GM13976 (cell line): ENCODE measurements at regions not wholly inside any gene's neighbourhood (a gene's known extent, or its start where the extent isn't known, plus 50 kb on each side); places are given as distances from the start of the nearest gene placed in this dataset.

Experiments used
- DNase-seq: peaks from one replicate; pipeline ENCODE4 v3.0.0; 2012; ENCODE audit warnings: low spot score
- in situ Hi-C: fragments of 300-500 bp; cut with MboI; formaldehyde crosslinking; loops from one replicate; pipeline ENCODE4 v1.12.0; 2022; ENCODE audit warnings: low sequenced_read_pairs, mixed read lengths, inconsistent platforms; ENCODE audit not compliant: unreplicated experiment
- TF ChIP-seq, protein P1 (sequence below): IDR thresholded peaks from 2 replicates; pipeline ENCODE4 v1.5.1; 2012; ENCODE audit warnings: borderline replicate concordance, mild to moderate bottlenecking; ENCODE audit not compliant: insufficient read depth; ENCODE audit errors: extremely low read depth, missing control alignments, control extremely low read depth

DNA sequence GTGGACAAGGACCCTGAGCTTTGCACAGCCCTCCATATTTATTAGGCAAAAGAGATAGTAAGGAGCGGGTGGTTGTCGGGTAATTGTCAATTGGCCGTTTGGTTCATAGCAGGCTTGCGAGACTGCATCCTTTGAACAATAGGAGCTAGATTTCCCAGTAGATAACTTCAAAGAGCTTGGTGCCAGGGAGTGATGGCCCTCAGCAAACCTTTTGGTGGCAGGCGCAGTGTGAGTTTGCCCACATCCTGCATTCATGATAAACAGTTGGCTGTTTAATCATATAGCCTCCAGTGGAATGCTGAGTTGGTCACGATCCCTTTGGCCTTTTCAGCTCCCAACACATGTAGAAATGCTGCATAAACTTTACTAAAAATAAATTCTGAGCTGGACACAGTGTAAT is 156.9 kb downstream of the AKR1D1 start:
- TF ChIP-seq, protein P1, sequence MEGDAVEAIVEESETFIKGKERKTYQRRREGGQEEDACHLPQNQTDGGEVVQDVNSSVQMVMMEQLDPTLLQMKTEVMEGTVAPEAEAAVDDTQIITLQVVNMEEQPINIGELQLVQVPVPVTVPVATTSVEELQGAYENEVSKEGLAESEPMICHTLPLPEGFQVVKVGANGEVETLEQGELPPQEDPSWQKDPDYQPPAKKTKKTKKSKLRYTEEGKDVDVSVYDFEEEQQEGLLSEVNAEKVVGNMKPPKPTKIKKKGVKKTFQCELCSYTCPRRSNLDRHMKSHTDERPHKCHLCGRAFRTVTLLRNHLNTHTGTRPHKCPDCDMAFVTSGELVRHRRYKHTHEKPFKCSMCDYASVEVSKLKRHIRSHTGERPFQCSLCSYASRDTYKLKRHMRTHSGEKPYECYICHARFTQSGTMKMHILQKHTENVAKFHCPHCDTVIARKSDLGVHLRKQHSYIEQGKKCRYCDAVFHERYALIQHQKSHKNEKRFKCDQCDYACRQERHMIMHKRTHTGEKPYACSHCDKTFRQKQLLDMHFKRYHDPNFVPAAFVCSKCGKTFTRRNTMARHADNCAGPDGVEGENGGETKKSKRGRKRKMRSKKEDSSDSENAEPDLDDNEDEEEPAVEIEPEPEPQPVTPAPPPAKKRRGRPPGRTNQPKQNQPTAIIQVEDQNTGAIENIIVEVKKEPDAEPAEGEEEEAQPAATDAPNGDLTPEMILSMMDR = no peak
- no peak for DNase-seq
- in situ Hi-C loops = no loop called here

DNA sequence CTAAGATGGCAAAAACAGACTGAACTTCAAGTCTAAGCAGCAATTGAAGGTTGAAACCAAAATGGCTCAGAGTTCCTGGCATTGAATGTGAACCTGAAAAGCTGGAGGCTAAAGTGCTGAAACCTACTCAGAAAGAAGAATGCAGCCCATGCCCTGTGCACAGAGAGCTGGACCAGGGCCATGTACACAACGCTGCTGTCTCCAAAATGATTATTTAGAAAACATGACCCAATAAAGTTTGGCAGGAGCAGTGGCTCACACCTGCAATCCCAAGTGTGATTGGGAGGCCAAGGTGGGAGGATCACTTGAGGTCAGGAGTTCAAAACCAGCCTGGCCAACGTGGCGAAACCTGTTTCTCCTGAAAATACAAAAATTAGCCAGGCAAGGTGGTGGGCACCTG is 158.9 kb downstream of the AKR1D1 start:
- DNase-seq = no peak
- in situ Hi-C loops = no loop called here
- TF ChIP-seq, protein P1 = no peak

DNA sequence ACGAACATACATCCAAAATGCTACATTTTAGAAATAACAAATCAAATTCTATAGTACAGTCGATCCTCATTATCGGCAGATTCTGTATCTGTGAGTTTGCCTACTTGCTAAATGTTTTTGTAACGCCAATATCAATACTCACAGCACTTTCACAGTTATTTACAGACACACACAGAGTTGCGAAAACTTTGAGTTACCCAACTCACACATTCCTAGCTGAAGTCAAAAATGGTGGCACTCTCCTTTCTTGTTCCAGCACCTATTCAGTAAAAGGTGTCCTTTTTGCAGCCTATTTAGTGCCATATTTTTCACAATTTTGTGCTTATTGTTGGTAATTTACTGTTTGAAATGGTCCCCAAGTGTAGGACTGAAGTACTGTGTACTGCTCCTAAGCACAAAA is 161.7 kb downstream of the AKR1D1 start:
- TF ChIP-seq, protein P1 = no peak
- in situ Hi-C loops = no loop called here
- DNase-seq = no peak

DNA sequence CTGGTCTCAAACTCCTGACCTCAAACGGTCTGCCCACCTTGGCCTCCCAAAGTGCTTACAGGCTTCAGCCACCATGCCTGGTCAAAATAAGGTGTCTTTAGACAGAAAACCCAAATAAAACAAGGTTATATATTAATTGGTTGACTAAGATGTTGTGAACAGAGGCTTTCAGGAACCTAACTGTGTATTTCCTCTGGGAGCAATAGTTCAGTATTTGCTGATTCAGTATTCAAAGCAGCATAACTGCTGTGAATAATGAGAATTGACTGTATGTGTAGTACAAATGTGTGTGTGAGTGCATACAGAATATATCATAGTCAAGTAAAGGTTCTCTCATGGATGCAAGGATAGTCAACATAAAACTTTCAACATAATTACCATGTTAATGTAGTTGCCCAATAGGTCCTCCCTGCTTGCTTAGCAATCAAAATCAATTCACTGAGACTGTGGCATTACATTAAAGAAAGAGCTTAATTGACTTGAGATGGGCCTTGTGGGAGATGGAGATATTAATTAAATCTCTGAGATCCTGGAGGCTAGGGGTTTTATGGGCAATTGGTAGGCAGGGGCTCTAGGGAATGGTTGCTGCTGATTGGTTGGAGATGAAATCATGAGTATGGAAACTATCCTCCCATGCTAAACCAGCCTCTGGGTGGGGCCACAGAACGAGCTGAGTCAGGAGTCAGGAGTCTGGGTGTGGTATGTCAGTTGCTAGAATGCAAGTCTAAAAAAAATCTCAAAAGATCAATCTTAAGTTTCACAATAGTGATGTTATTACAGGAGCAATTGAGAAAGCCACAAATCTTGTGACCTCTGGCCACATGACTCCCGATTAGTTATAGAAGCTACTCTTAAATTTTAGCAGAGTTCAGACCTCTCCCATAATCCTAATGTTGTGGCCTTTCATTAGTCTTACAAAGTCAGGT is 162.7 kb downstream of the AKR1D1 start:
- TF ChIP-seq, protein P1 = no peak
- in situ Hi-C loops = no loop called here
- DNase-seq = no peak

DNA sequence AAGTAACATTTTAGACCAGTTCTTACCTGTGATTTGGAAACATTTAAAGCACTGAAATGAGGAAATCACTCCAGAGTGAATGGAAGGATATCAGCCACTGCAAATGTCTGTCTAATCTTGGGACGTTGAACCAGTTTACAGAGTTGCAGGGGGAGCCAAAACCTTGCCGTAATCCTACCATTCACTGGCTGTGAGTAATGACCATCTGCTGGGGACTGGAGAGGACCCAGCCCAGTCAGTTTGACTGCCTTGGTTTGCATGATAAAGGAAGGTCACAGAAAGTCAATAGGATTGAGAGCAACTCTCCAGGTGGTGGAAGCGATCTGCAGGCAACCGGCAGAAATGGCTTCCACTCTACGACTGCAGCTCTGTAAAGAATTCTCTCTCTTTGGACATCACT is 167.2 kb downstream of the AKR1D1 start:
- no peak for DNase-seq
- in situ Hi-C loops = no loop called here
- TF ChIP-seq, protein P1 = no peak

DNA sequence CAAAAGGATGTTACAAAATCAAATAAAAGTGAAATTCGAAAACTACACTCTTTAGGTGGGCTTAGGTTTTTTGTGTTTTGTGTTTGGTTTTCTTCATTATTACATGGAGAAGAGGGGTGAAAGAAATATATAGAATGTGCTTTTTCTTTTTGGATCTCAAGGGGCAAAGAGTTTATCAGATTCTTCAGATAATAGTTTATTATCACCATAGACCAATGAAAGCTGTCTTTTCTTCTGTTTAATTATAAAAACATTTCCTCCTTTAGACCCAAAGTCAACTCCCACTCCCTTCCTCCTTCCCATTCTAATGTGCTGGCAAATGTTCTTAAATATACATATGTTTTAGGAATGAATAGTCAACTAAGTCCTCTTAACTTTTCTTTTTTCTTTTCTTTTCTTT is 167.6 kb downstream of the AKR1D1 start:
- TF ChIP-seq, protein P1 = no peak
- in situ Hi-C loops = no loop called here
- no peak for DNase-seq
